CD4-positive, alpha-beta memory T cell (primary cell): ENCODE measurements at regions not wholly inside any gene's neighbourhood (a gene's known extent, or its start where the extent isn't known, plus 50 kb on each side); places are given as distances from the start of the nearest gene placed in this dataset.
"Not testable (repeated sequence)": the region's sequence is repeated elsewhere in the genome, so short reads cannot be mapped to it uniquely, and the experiment has no call there.

Experiments
- CTCF ChIA-PET: fragments of 350-600 bp; sonication (Branson Sonifier 250); formaldehyde crosslinking; loops from one replicate; lab custom pipeline; 2021; ENCODE audit warnings: inconsistent platforms; ENCODE audit not compliant: partially characterized antibody; lab: Charles Lee
- POLR2A ChIA-PET: fragments of 350-600 bp; sonication (Branson Sonifier 250); formaldehyde crosslinking; loops from one replicate; lab custom pipeline; 2021; ENCODE audit not compliant: partially characterized antibody; lab: Charles Lee
- DNase-seq, 5 donors: peaks; one replicate each; pipeline versions ENCODE4 v3.0.0 to v3.0.0-alpha.2; 2020 to 2022; ENCODE audit warnings: mixed read lengths in 1 of 5
- H3K27ac ChIP-seq: one replicate; pipeline ENCODE4 v1.7.0; 2013; ENCODE audit warnings: low read depth, low read length
- H3K27me3 ChIP-seq: 2 replicates; pipeline ENCODE4 v1.7.0; 2013; ENCODE audit warnings: mild to moderate bottlenecking, low read length, moderate library complexity; ENCODE audit not compliant: insufficient read depth
- H3K36me3 ChIP-seq: 2 replicates; pipeline ENCODE4 v1.7.0; 2013; ENCODE audit warnings: mild to moderate bottlenecking, low read length, moderate library complexity; ENCODE audit not compliant: insufficient read depth
- H3K4me1 ChIP-seq: 2 replicates; pipeline ENCODE4 v1.7.0; 2013; ENCODE audit warnings: mild to moderate bottlenecking, low read length, moderate library complexity; ENCODE audit not compliant: insufficient read depth
- H3K4me3 ChIP-seq, 2 donors: one replicate each; pipeline ENCODE4 v1.7.0; 2013; ENCODE audit warnings: low read length in 2 of 2, mild to moderate bottlenecking in 1 of 2
- H3K9me3 ChIP-seq, 2 donors: one replicate each; pipeline ENCODE4 v1.7.0; 2013; ENCODE audit warnings: low read length in 2 of 2, control low read depth in 1 of 2; ENCODE audit not compliant: control insufficient read depth in 1 of 2
- H3K27ac Mint-ChIP-seq, 7 donors: one replicate each; pipeline ENCODE4 v1.8.0; 2020 to 2021; ENCODE audit warnings: mixed read lengths in 7 of 7, mild to moderate bottlenecking in 6 of 7, inconsistent platforms in 3 of 7, moderate library complexity in 3 of 7
- H3K27me3 Mint-ChIP-seq, 2 donors: one replicate each; pipeline ENCODE4 v1.8.0; 2020 to 2021; ENCODE audit warnings: mixed read lengths in 2 of 2
- H3K36me3 Mint-ChIP-seq, 2 donors: one replicate each; pipeline ENCODE4 v1.8.0; 2020 to 2021; ENCODE audit warnings: mixed read lengths in 2 of 2, inconsistent platforms in 1 of 2, mild to moderate bottlenecking in 1 of 2
- H3K4me1 Mint-ChIP-seq, 4 donors: one replicate each; pipeline ENCODE4 v1.8.0; 2020 to 2021; ENCODE audit warnings: mixed read lengths in 4 of 4, mild to moderate bottlenecking in 1 of 4
- H3K4me3 Mint-ChIP-seq, 8 donors: one replicate each; pipeline ENCODE4 v1.8.0; 2020 to 2021; ENCODE audit warnings: mixed read lengths in 8 of 8, mild to moderate bottlenecking in 7 of 8, moderate library complexity in 6 of 8, inconsistent platforms in 3 of 8
- H3K9me3 Mint-ChIP-seq, 8 donors: one replicate each; pipeline ENCODE4 v1.8.0; 2020 to 2021; ENCODE audit warnings: mixed read lengths in 8 of 8, mild to moderate bottlenecking in 5 of 8, inconsistent platforms in 3 of 8, moderate library complexity in 1 of 8
- intact Hi-C: fragments of 100-400 bp; cut with micrococcal nuclease; formaldehyde crosslinking; loops from one replicate; pipeline ENCODE4 v1.15.1; 2023

GRCh38 chr4:144423930-144424329 is 222.0 kb upstream of the HHIP start:
- no peak for DNase-seq

GRCh38 chr4:144426023-144426422 is 219.9 kb upstream of the HHIP start:
- H3K4me3 Mint-ChIP-seq, H3K36me3 Mint-ChIP-seq, POLR2A ChIA-PET, H3K27me3 Mint-ChIP-seq, H3K9me3 Mint-ChIP-seq, H3K4me1 Mint-ChIP-seq, H3K27me3 ChIP-seq, H3K36me3 ChIP-seq, H3K4me3 ChIP-seq, H3K9me3 ChIP-seq, H3K27ac Mint-ChIP-seq, DNase-seq, H3K27ac ChIP-seq, intact Hi-C loops, H3K4me1 ChIP-seq: not testable (repeated sequence)
- CTCF ChIA-PET: interaction anchor here (0.7 kb wide), 1 partner anchor 185 kb away, joined by 3 read pairs; no protein-coding TSS in a partner anchor

More at GRCh38 chr4:144423930-144424329, 222.0 kb upstream of the HHIP start:
- ChIA-PET POLR2A (no interaction called here), CTCF (no interaction called here)
- Histone ChIP-seq H3K9me3 (no peaks in the 10 kb centered on the region), H3K36me3 (no peaks in the 10 kb centered on the region), H3K4me1 (no peaks in the 10 kb centered on the region), H3K4me3 (no peak overlapping the region), H3K27ac (no peak overlapping the region), H3K27me3 (no peaks in the 10 kb centered on the region)
- no peaks in the 10 kb centered on the region for H3K27me3 Mint-ChIP-seq
- no peaks in the 10 kb centered on the region for H3K4me1 Mint-ChIP-seq
- H3K9me3 Mint-ChIP-seq: peaks cover 0 to 4% (median 0%) of the 10 kb centered on the region in 8 donors
- no peak overlapping the region for H3K4me3 Mint-ChIP-seq
- H3K36me3 Mint-ChIP-seq: no peaks in the 10 kb centered on the region
- intact Hi-C loops: no loop called here
- no peak overlapping the region for H3K27ac Mint-ChIP-seq

GRCh38 chr4:144442713-144443112 is 203.2 kb upstream of the HHIP start:
- Histone ChIP-seq H3K36me3 (no peaks in the 10 kb centered on the region), H3K4me1 (no peaks in the 10 kb centered on the region), H3K9me3 (peaks cover 0 to 2% of the 10 kb centered on the region in 2 donors), H3K4me3 (no peak overlapping the region), H3K27me3 (no peaks in the 10 kb centered on the region), H3K27ac (no peak overlapping the region)
- intact Hi-C loops: no loop called here
- Mint-ChIP-seq H3K4me1 (no peaks in the 10 kb centered on the region), H3K9me3 (peaks cover 0 to 4% (median 0%) of the 10 kb centered on the region in 8 donors), H3K4me3 (no peak overlapping the region), H3K27me3 (no peaks in the 10 kb centered on the region), H3K36me3 (no peaks in the 10 kb centered on the region), H3K27ac (no peak overlapping the region)
- POLR2A ChIA-PET: no interaction called here
- CTCF ChIA-PET: no interaction called here
- no peak for DNase-seq

GRCh38 chr4:144449611-144450010 is 196.3 kb upstream of the HHIP start:
- Mint-ChIP-seq H3K4me3 (no peak overlapping the region), H3K36me3 (no peaks in the 10 kb centered on the region), H3K27ac (no peak overlapping the region), H3K9me3 (peaks cover 0 to 9% (median 0%) of the 10 kb centered on the region in 8 donors), H3K4me1 (no peaks in the 10 kb centered on the region), H3K27me3 (no peaks in the 10 kb centered on the region)
- no peaks in the 10 kb centered on the region for H3K27me3 ChIP-seq
- intact Hi-C loops: no loop called here
- ChIA-PET POLR2A (no interaction called here), CTCF (no interaction called here)
- no peak overlapping the region for H3K27ac ChIP-seq
- H3K4me3 ChIP-seq: no peak overlapping the region
- H3K36me3 ChIP-seq: no peaks in the 10 kb centered on the region
- H3K4me1 ChIP-seq: no peaks in the 10 kb centered on the region
- H3K9me3 ChIP-seq: no peaks in the 10 kb centered on the region
- no peak for DNase-seq

- Histone ChIP-seq H3K4me1 (no peaks in the 10 kb centered on the region), H3K9me3 (no peaks in the 10 kb centered on the region), H3K36me3 (no peaks in the 10 kb centered on the region), H3K27ac (no peak overlapping the region), H3K27me3 (no peaks in the 10 kb centered on the region), H3K4me3 (no peak overlapping the region)
- no peak overlapping the region for H3K4me3 Mint-ChIP-seq
- H3K4me1 Mint-ChIP-seq: no peaks in the 10 kb centered on the region
- no peaks in the 10 kb centered on the region for H3K27me3 Mint-ChIP-seq
- H3K9me3 Mint-ChIP-seq: peaks cover 0 to 9% (median 0%) of the 10 kb centered on the region in 8 donors
- H3K27ac Mint-ChIP-seq: no peak overlapping the region
- ChIA-PET POLR2A (no interaction called here), CTCF (no interaction called here)
- intact Hi-C loops: no loop called here
- DNase-seq: no peak
- H3K36me3 Mint-ChIP-seq: no peaks in the 10 kb centered on the region
Observed at GRCh38 chr4:144450526-144450925, 195.4 kb upstream of the HHIP start.

- ChIA-PET CTCF (no interaction called here), POLR2A (no interaction called here)
- no peak for DNase-seq
- H3K36me3 ChIP-seq: no peaks in the 10 kb centered on the region
- Mint-ChIP-seq H3K27ac (no peak overlapping the region), H3K36me3 (no peaks in the 10 kb centered on the region), H3K4me3 (peak overlapping the region in 1 of 8 donors; percentile 57), H3K9me3 (peaks cover 0 to 9% (median 0%) of the 10 kb centered on the region in 8 donors), H3K4me1 (no peaks in the 10 kb centered on the region), H3K27me3 (no peaks in the 10 kb centered on the region)
- no peaks in the 10 kb centered on the region for H3K27me3 ChIP-seq
- intact Hi-C loops: no loop called here
- no peak overlapping the region for H3K27ac ChIP-seq
- H3K9me3 ChIP-seq: no peaks in the 10 kb centered on the region
- no peak overlapping the region for H3K4me3 ChIP-seq
- H3K4me1 ChIP-seq: no peaks in the 10 kb centered on the region
Observed at GRCh38 chr4:144451766-144452450, 194.0 kb upstream of the HHIP start.

- intact Hi-C loops: no loop called here
- no peaks in the 10 kb centered on the region for H3K36me3 ChIP-seq
- no peaks in the 10 kb centered on the region for H3K9me3 ChIP-seq
- ChIA-PET CTCF (no interaction called here), POLR2A (no interaction called here)
- no peaks in the 10 kb centered on the region for H3K4me1 ChIP-seq
- no peaks in the 10 kb centered on the region for H3K4me1 Mint-ChIP-seq
- H3K4me3 ChIP-seq: no peak overlapping the region
- no peak overlapping the region for H3K4me3 Mint-ChIP-seq
- no peaks in the 10 kb centered on the region for H3K27me3 Mint-ChIP-seq
- peaks cover 0 to 2% (median under 1%) of the 10 kb centered on the region in 8 donors for H3K9me3 Mint-ChIP-seq
- H3K27ac ChIP-seq: no peak overlapping the region
- H3K36me3 Mint-ChIP-seq: no peaks in the 10 kb centered on the region
- no peaks in the 10 kb centered on the region for H3K27me3 ChIP-seq
- no peak for DNase-seq
- H3K27ac Mint-ChIP-seq: no peak overlapping the region
Observed at GRCh38 chr4:144456196-144456595, 189.8 kb upstream of the HHIP start.
